ENCODE measurements at regions not wholly inside any gene's neighbourhood (a gene's known extent, or its start where the extent isn't known, plus 50 kb on each side); places are given as distances from the start of the nearest gene placed in this dataset.

- FAIRE-seq (no peak), ATAC-seq (no peak; a peak in 1 of 6 replicates), DNase-seq (ENCODE audit: low read depth in 1 of 2, low spot score in 1 of 2) (no peak)
- Histone ChIP-seq H3K9me3 (no peaks in the 10 kb centered on the region), H3K27ac (peak overlapping the region; percentile 87 to 96), H3K4me2 (peak overlapping the region; percentile 69), H3K4me1 (peaks cover 73% of the 10 kb centered on the region), H3K4me3 (no peak overlapping the region)
- ChIA-PET CTCF (interaction anchor here (0.6 to 4.2 kb wide), 28 partner anchors 9 to 650 kb away, joined by 3 to 19 read pairs (median 3); no protein-coding TSS in a partner anchor), POLR2A (interaction anchor here (0.6 to 1.2 kb wide), 7 partner anchors 21 to 219 kb away, joined by 3 to 4 read pairs (median 3); no protein-coding TSS in a partner anchor)
- TF ChIP-seq ZNF302 (CRISPR knock-in tag; IDR thresholded peaks at IDR 0.05), result 0 out of 2 replicates have a peak, but pooled peaks have one; percentile 25
- TF ChIP-seq NPAS2 (CRISPR knock-in tag; IDR thresholded peaks at IDR 0.05; ENCODE audit: borderline replicate concordance), result no peak
- TF ChIP-seq HMGXB4 (CRISPR knock-in tag; IDR thresholded peaks at IDR 0.05; ENCODE audit: borderline replicate concordance), result no peak
- TF ChIP-seq EP300 (IDR thresholded peaks at IDR 0.05), result no peak
- TF ChIP-seq BHLHE40 (IDR thresholded peaks at IDR 0.05; ENCODE audit: low read depth, low read length), result no peak
- TF ChIP-seq KDM1A (IDR thresholded peaks at IDR 0.05; ENCODE audit: low read depth), result peak; percentile 65; the same call in 1 of the 2 replicates
- TF ChIP-seq HOXB13 (CRISPR knock-in tag; IDR thresholded peaks at IDR 0.05; ENCODE audit: low read depth), result 0 out of 2 replicates have a peak, but pooled peaks have one; percentile 16
- no peak for TF ChIP-seq RFX5 (IDR thresholded peaks at IDR 0.05)
- TF ChIP-seq MYC (IDR thresholded peaks at IDR 0.05; ENCODE audit: borderline replicate concordance, low read length), result no peak
- TF ChIP-seq HDAC2 (IDR thresholded peaks at IDR 0.05), result no peak; the same call in 1 of the 2 replicates
- no peak for TF ChIP-seq POLR2AphosphoS2 (conservative IDR thresholded peaks at IDR 0.05; ENCODE audit: low read length)
- TF ChIP-seq EHF (CRISPR knock-in tag; IDR thresholded peaks at IDR 0.05), result no peak
- no peak for TF ChIP-seq ZSCAN20 (CRISPR knock-in tag; IDR thresholded peaks at IDR 0.05)
- TF ChIP-seq MAX (IDR thresholded peaks at IDR 0.05), result no peak
- TF ChIP-seq ESRRA (IDR thresholded peaks at IDR 0.05; ENCODE audit: borderline replicate concordance, low read length), result no peak
- TF ChIP-seq RARB (CRISPR knock-in tag; IDR thresholded peaks at IDR 0.05), result no peak
- no peak for TF ChIP-seq USF2 (IDR thresholded peaks at IDR 0.05)
- TF ChIP-seq CBX2 (IDR thresholded peaks at IDR 0.05; ENCODE audit: borderline replicate concordance, low read depth), result no peak
- TF ChIP-seq RCOR1 (IDR thresholded peaks at IDR 0.05; ENCODE audit: low read depth, low read length), result no peak
- TF ChIP-seq NR3C1 (IDR thresholded peaks at IDR 0.05), result no peak
- TF ChIP-seq HES2 (IDR thresholded peaks at IDR 0.05), result no peak
- no peak for TF ChIP-seq BCL3 (IDR thresholded peaks at IDR 0.05)
- no peak for TF ChIP-seq CHD2 (IDR thresholded peaks at IDR 0.05; ENCODE audit: low read length, partially characterized antibody)
- no peak for TF ChIP-seq TFCP2L1 (CRISPR knock-in tag; IDR thresholded peaks at IDR 0.05)
- WGBS (ENCODE audit: missing lambda C conversion rate), result 81% methylated on average over 17 of the region's 17 CpGs
Observed at GRCh38 chr12:124682425-124683151, 115.2 kb upstream of the NCOR2 start.

All from A549 (cell line).